Dedifferentiated amniotic fluid mesenchymal stem cell (primary cell): ENCODE measurements at regions not wholly inside any gene's neighbourhood (a gene's known extent, or its start where the extent isn't known, plus 50 kb on each side); places are given as distances from the start of the nearest gene placed in this dataset.
"Not testable (repeated sequence)": the region's sequence is repeated elsewhere in the genome, so short reads cannot be mapped to it uniquely, and the experiment has no call there.

ENCODE experiments used
- DNase-seq: peaks from one replicate; pipeline ENCODE4 v3.0.0-alpha.2; 2016; ENCODE audit errors: extremely low spot score

GRCh38 chr3:76181213-76181612 is 395.9 kb upstream of the ZNF717 start:
- no peak for DNase-seq

- no peak for DNase-seq
Measured at GRCh38 chr3:76198086-76198485, 412.7 kb upstream of the ZNF717 start.

GRCh38 chr3:76199382-76199781 is 414.0 kb upstream of the ZNF717 start:
- no peak for DNase-seq

- no peak for DNase-seq
Measured at GRCh38 chr3:76203578-76203977, 418.2 kb upstream of the ZNF717 start.

- no peak for DNase-seq
Measured at GRCh38 chr3:76206346-76206745, 421.0 kb upstream of the ZNF717 start.

- no peak for DNase-seq
Measured at GRCh38 chr3:76212679-76213078, 427.3 kb upstream of the ZNF717 start.

- DNase-seq, result no peak
Measured at GRCh38 chr3:76222201-76222600, 436.9 kb upstream of the ZNF717 start.

- DNase-seq, result no peak
Measured at GRCh38 chr3:76231258-76231657, 445.9 kb upstream of the ZNF717 start.

- DNase-seq, result no peak
Measured at GRCh38 chr3:76242886-76243753, 457.8 kb upstream of the ZNF717 start.

GRCh38 chr3:76245073-76245472 is 459.7 kb upstream of the ZNF717 start:
- no peak for DNase-seq

- no peak for DNase-seq
Measured at GRCh38 chr3:76245622-76246021, 460.3 kb upstream of the ZNF717 start.

- no peak for DNase-seq
Measured at GRCh38 chr3:76264496-76264895, 479.1 kb upstream of the ZNF717 start.

GRCh38 chr3:76264911-76265310 is 479.6 kb upstream of the ZNF717 start:
- DNase-seq, result no peak

GRCh38 chr3:76266511-76266910 is 481.2 kb upstream of the ZNF717 start:
- no peak for DNase-seq

GRCh38 chr3:76267851-76268380 is 482.6 kb upstream of the ZNF717 start:
- DNase-seq, result no peak

- no peak for DNase-seq
Measured at GRCh38 chr3:76293856-76294255, 508.5 kb upstream of the ZNF717 start.

- no peak for DNase-seq
Measured at GRCh38 chr3:76300746-76301145, 515.4 kb upstream of the ZNF717 start.

GRCh38 chr3:76307556-76307955 is 522.2 kb upstream of the ZNF717 start:
- peak; percentile 19 for DNase-seq

GRCh38 chr3:76308541-76308940 is 523.2 kb upstream of the ZNF717 start:
- DNase-seq, result peak; percentile 74

GRCh38 chr3:76310089-76310488 is 524.7 kb upstream of the ZNF717 start:
- no peak for DNase-seq

- DNase-seq, result no peak
Measured at GRCh38 chr3:76310667-76311066, 525.3 kb upstream of the ZNF717 start.

GRCh38 chr3:76311941-76312340 is 526.6 kb upstream of the ZNF717 start:
- no peak for DNase-seq

- DNase-seq, result not testable (repeated sequence)
Measured at GRCh38 chr3:76315906-76316305, 530.6 kb upstream of the ZNF717 start.

- DNase-seq, result no peak
Measured at GRCh38 chr3:76321614-76322013, 536.3 kb upstream of the ZNF717 start.
